GM19035 (cell line): ENCODE measurements at regions not wholly inside any gene's neighbourhood (a gene's known extent, or its start where the extent isn't known, plus 50 kb on each side); places are given as distances from the start of the nearest gene placed in this dataset.
"Not testable (repeated sequence)": the region's sequence is repeated elsewhere in the genome, so short reads cannot be mapped to it uniquely, and the experiment has no call there.

Source experiments
- ATAC-seq: cut with Tn5 transposase; IDR thresholded peaks from one replicate; pipeline ENCODE4 v1.9.1; 2021; ENCODE audit not compliant: unreplicated experiment

DNA sequence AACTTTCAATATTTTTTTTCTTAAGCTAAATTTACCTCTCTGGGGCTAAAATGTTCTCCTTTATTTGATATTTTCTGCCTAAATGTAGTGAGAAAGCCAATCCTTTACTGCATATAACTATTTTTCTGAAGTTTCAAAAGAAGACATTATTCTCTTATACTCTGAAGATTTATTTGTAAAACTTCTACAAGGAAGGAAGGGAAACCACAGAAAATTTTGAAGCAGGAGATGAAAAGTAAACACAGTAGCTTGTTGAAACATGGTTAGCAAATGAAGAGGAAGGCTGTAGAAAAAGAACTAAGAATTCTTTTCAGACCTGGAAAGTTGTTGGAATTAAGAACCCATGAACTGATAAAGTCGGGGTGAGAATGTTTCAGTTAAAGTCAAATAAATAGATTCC, 330.3 kb downstream of the HGF start:
- no peak for ATAC-seq

DNA sequence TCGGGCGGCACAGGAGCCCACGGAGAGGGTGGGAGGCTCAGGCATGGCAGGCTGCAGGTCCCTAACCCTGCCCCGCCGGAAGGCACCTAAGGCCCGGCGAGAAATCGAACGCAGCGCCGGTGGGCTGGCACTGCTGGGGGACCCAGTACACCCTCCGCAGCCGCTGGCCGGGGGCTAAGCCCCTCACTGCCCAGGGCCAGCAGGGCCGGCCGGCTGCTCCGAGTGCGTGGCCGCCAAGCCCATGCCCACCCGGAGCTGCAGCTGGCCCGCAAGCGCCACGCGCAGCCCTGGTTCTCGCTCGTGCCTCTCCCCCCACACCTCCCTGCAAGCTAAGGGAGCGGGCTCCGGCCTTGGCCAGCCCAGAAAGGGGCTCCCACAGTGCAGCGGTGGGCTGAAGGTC, 332.7 kb downstream of the HGF start:
- ATAC-seq, result not testable (repeated sequence)

DNA sequence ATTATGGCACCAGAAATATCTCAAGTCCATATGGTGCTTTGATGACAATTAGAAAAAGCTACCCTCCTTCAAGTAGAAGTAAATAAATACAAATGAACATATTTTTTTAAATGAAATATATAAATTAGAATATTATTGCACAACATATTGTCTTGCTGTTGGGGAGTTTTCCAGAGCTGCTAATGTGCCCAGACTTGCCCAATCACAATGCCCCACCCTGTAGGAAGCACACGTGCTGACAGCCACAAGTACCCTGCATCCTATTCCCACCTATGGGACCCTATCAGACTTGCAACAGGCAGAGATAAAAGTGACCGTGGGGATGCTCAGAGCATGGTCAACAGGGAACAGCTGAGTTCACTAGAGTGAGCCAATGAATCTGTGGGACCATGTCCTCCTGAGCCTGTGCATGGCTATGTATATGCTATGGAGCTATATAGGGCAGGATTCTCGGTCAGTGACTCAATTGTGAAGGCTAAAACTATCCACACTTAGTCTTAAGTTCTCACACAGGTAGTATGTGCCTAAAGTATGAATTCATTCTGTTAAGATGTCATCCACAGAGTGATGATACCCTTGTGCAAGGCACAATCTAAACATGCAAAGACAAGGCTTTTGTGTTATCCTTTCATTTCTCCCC, 336.0 kb downstream of the HGF start:
- no peak for ATAC-seq

DNA sequence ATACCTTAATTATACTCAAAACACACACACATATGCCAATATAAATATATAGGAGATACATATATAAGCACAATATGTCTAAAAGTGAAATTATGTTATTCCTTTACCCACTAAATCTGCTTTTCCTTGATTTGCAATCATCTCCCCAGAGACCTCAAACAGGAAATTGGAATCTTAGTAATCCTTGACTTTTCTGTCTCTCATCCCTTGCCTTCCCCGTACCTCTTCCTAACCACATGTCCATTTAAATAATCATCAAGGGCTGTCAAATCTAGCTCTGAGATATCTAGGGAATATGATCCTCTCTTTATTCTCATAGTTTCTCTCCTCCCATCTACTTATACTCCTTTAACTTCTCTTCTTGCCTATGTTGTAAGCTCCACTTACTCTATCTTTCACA, 336.6 kb downstream of the HGF start:
- no peak for ATAC-seq

DNA sequence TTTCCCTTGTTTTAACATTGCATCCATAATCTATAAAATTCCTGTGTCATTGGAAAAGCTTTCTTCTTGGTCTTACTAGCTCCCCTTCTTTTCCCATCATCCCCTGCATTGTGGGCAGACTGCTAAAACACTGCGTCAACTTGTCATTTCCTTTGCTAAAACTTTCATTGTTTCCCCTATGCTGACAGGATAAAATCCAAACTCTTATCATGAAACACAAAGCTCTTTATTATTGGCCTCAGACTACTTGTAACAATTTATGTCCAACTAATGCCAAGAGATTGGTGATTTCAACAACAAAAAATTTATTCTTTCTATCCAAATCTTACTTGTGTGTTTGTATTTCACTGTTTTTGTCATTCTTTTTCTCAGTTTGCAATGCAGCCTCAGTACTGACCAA, 339.1 kb downstream of the HGF start:
- ATAC-seq, result no peak

DNA sequence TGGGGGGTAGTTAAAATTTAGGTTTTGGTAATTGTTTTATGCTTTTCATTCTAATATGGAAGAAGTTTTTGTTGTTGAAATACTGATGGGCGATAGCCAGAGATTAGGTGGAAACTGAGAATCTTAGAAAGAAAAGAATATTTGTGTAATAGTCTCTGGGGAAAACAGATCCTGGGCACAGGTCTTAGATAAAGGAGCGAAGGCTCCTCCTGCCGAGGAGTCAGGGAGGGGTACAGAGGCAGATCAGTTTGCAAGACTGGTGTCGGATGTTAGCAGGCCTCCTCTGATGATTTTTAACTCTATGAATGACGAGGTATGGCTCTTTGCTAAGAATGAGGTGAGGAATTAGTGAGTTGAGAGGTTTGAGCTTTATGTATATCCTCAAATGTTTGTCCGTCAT, 339.7 kb downstream of the HGF start:
- ATAC-seq, result no peak

DNA sequence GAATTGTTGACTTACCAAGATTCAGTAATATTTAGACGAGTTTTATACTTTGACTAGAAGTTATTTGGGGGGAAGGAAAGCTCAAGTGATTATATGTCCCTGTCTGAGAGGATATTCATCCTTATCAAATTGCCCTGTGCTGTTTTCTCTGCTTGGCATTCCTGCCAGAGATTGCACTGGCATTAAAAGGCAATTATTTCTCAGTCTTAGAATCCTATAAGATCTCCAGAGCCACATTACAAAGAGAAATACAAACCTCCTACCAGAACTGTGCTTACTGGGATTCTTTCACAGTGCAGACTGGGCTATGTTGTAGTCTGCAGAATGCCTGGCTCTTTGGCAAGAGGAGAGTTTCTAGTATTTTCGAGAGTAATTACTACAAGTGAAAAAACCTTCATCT, 342.4 kb downstream of the HGF start:
- ATAC-seq, result no peak

DNA sequence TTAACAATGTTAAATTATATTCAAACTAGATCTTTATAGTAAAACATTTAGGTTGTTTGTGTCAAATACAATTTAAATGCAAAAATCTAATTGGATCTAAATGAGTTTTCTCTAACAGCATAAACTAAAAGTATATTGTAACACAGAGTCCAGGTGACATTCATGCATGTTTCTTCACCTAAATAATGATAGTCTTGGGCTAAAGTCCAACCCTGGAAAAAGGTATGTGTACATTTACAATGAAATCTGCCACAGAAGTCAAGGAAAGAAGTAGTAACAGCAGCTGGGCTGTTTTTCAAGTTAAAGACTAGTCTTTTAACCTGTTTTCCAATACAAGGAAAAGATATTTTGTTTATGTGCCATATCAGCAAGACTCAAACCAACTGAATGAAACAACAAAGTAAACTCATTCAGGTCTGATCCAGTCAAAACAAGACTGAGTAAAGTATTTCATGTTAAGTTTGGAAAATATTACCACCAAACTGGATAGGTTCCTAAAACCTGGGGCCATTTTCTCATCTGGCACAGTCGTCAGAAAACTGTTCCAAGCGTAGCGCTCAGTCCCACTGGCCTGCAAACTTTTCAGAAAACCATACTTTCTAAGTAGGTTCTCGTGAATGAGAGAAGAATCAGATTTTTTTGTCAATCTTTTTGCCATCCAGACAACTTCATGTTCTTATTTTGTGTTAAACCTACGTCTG, 349.2 kb downstream of the HGF start:
- ATAC-seq, result no peak

DNA sequence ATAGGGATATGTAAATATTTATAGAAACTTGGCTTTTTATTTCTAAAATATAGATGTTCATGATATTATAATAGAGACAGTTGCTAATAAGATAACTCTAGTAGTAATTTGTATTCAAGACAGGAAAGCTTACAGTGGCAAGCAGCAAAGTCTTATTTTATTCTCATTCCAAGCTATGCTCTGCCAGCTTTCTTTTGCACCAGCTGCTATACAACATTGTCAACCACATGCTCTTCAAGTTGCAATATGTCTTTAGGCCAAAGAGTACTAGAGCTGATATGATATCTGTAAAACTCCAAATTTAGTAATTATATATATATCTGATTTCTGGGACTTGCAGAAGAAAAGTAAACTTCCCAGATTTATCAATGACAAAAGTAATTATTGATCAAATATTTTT, 350.1 kb downstream of the HGF start:
- no peak for ATAC-seq

DNA sequence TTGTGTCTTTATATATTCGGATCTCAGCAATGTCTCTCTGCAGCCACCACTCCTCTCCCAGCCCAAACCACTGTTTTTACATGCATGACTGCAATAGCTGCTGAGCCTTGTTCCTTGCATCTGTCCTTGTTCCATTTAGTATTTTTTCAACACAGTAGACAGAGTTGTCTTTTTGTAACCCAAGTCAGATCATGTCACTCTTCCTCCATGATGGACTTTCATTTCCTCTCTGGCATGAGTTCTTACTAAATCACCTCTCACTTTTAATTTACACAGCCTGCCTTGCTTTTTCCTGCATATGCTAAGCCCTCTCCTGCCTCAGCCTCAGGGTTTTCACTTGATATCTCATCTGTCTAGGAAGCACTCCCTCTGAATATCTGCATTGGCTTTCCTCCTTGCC, 353.2 kb downstream of the HGF start:
- ATAC-seq, result no peak

DNA sequence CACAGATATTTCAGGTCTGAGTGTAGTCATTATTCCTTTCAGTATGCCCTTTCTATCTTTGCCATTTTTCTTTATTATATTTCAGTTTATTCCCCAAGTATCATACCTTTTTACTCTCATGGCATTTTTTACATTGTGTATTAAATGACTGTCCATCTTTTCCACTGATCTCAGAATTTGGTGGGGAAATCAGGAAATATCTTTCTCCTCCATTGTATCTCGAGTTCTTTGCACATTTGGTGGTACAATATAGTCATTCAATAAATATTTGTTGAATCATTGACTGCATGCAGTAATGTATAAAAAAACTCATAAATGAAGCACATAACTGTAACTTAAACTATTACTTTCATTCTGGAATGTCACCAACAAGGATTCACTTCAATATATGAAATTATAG, 354.7 kb downstream of the HGF start:
- ATAC-seq, result no peak

DNA sequence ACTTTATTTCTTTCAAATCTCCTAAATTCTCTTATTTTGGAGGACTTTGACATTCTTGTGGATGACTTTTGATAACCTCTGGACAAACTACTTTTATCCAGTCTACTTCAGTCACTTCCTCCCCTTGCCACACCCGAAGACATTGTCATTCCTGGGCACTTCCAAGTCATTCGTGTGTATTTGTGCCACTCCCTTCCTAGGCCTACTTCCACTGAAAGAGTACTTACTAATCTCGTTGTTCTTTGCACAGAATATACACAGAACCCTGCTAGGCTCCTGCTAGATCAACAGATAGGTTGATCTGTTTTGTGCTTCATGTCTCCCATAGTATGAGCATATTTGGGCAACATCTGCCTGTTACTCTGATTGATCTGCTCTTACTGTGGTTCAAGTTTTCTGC, 355.4 kb downstream of the HGF start:
- ATAC-seq, result no peak

DNA sequence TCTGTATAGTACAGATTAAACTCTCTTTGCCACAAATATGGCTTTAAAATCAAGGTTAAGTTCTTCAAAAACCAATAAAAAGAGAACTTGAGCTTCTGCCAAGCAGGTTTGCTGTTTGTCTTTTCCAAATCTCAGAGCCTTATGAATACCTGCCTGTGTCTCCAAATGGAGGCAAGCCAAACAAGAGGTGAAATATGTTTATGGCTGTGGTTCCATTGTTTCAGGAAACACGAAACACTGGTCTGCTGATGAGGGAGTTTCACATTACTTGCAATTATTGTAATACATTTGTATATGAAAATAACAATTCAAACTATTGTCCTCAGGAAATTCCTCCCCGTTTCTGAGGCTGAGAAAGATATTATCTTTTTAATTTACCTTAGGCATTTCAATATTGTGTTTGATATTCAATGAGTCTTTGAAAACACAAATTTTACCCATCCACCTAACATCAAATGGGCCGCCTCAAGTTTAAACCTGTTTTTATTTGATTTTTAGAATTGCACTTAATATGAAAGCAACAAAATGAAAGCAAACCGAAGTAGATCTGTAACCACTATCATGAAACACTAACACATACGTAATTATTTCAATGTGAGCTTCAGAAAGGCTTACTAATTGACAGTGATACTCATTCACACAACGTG, 359.3 kb downstream of the HGF start:
- ATAC-seq, result no peak

DNA sequence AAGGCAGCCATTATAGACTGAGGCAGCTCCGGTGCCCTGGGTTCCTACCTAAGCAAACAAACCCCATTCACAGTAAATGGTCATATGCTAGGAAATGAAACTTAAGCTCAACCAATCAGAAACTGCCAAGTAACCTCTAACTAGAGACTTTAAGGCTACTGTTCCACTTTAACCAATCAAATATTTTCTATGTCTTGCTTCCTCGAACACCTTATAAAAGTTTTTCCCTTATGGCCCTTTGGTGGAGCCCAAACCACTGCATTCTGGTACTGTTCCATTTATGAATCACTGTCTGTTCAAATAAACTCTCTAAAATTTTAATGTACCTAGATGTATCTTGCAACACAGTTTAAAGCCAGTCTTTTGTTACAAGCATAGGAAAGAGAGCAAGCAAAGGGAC, 361.1 kb downstream of the HGF start:
- ATAC-seq, result no peak

DNA sequence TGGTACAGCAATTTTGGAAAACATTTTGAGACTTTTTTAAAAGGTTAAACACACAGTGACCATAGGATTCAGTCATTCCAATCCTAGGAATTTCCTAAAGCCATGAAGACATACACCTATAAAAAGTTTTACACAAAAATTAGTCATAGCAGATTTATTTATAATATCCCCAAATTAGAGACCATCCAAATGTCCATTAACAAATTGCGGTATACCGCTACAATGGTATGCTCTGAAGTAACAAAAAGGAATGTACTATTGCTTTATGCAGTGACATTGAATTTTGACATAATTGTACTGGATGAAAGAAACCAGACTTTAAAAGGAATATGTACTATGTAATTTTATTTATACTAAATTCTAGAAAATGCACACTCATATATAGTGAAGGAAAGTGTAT, 362.8 kb downstream of the HGF start:
- no peak for ATAC-seq

DNA sequence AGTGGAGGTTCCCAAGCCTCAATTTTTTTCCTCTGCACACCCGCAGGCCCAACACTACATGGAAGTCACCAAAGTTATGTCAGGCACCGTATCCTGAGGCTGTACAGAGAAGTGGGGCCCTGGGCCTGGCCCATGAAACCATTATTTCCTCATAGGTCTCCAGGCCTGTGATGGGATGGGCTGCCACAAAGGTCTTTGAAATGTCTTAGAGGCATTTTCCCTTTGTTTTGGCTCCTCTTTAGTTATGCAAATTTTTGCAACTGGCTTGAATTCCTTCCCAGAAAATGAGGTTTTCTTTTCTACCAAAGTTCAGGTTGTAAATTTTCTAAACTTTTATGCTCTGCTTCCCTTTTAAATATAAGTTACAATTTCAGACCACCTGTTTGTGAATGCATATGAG, 365.2 kb downstream of the HGF start:
- no peak for ATAC-seq

DNA sequence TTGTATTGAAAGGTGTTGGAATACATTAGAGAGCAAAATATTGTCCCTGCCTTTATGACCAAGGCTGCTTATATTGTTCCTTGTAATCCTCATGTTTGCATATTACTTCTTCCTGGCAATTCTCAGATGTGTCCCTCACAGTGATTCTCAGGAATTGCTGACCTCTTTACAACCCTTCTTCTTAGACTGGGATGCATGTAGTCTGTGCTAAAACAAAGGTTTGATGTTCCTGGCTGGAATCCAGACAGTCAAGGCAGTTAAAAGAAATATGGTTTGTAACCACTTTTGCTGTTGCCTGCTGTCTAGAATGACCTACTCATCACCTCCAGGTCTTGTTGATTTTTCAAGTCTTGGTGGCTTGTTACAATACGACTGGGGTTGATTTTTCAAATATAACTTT, 367.6 kb downstream of the HGF start:
- ATAC-seq, result no peak

DNA sequence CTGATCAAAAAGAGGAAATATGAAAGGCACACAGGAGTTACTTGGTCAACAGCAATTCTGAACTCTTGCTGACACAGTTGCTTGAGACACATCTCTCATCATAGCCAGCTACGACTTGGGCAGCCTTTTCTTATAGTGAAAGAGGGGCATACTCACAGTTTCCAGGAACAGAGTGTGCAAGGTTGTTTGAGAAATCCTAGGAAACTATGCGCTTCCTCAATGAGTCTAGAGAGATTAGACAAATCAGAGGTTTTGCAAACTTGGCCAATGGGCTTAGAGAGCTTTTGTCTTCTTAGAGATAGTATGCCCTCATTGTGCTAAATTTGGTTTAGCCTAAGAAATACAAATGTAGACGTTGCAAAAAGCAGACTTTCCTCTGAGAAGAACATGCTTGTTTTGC, 370.4 kb downstream of the HGF start:
- ATAC-seq, result no peak

DNA sequence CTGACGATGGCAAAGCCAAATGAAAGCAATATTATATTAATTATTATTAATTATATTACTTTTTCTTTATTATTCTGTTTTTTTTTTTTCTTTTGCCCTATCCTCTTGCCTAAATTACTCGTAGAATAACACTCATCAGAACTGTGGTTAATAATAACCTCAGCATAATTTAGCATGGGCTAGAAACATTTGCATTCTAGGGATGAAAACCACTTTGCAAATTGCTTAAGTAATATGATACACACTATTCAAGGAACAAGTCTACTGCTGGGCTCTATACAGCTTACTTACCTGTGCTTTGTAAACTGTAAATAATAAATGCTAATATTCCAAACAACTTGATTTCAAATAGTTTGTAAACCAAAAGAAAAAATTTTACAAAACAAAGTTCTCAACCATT, 375.8 kb downstream of the HGF start:
- ATAC-seq, result no peak

DNA sequence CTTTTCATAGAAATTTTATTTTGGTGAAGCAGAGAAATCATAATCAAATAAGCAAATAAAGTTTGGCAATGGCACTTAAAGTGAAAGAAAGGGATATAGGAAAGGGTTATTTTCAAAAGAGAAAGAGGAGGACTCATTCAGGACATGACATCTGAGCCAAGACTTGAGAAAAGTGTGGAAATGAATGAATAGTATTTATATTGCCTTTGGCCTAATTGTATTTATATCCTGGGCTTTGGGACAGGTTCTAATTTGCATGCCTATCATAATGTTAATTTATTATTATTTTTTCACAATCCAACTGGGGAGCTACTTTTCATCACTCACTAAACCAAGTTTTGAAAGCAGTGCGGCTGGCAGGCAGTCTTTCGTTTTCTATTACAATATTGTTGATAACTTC, 376.8 kb downstream of the HGF start:
- ATAC-seq, result no peak

DNA sequence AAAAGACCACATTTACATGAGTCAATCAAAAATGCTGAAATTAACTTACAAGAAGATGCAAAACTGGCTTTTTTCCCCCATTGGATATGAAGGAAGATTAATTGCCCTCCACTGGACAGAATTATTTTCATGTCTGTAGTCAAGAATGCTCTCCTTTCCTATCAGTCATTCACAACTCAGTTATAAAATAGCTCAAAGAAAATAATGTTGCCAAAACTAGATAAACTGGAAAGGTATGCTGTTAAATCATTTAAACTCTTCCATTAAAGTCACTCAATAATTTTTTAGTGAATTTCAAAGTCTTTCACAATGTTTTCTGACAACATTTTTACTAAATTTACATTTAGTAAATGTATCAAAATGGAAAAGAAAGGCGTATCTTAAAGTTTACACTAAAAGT, 384.5 kb downstream of the HGF start:
- no peak for ATAC-seq

DNA sequence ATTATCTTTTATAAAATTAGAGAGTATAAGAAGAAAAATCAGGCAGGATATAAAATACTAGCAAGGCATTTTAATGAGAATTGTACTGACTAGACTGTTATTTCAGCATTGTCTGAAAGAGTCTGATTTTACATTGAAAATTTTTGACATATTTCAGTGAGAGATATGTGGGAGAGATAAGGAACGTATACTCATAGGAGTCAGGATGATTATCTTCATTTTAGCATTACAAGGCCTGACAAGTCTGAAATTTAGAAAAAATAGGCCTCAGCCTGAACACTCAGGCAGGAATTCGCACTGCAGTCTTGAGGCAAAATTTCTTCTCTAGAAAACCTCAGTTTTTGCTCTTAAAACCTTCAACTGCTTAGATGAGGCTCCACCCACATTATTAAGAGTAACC, 386.0 kb downstream of the HGF start:
- ATAC-seq, result no peak

DNA sequence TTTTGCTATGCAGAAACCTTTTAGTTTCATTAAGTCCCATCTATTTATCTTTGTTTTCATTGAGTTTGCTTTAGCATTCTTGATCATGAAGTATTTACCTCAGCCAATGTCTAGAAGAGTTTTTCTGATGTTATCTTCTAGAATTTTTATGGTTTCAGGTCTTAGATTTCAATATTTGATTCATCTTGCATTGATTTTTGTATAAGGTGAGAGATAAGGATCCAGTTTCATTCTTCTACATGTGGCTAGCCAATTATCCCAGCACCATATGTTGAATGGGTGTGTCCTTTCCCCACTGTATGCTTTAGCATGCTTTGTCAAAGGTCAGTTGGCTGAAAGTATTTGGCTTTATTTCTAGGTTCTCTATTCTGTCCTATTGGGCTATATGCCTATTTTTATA, 395.2 kb downstream of the HGF start:
- not testable (repeated sequence) for ATAC-seq
